Neural cell (in vitro differentiated cells): ENCODE measurements at regions not wholly inside any gene's neighbourhood (a gene's known extent, or its start where the extent isn't known, plus 50 kb on each side); places are given as distances from the start of the nearest gene placed in this dataset.

Experiments
- H2AFZ ChIP-seq: fragments of 200-600, 300-800 bp; sonication (generic), shearing (Covaris generic); 2 replicates; pipeline ENCODE4 v1.6.0; 2014; ENCODE audit warnings: low read depth, mild to moderate bottlenecking, antibody characterized with exemption, low read length, moderate library complexity
- H3F3A ChIP-seq: fragments of 200-600 bp; shearing (Covaris generic); 2 replicates; pipeline ENCODE4 v1.6.1; 2016; ENCODE audit warnings: mild to moderate bottlenecking, moderate library complexity, mixed read lengths, antibody characterized with exemption, low read length; ENCODE audit not compliant: insufficient read depth, poor library complexity, severe bottlenecking
- H3K27ac ChIP-seq: fragments of 200-600, 300-800 bp; sonication (generic), shearing (Covaris generic); 2 replicates; pipeline ENCODE4 v1.5.1; 2014; ENCODE audit warnings: mild to moderate bottlenecking, low read length, moderate library complexity
- H3K27me3 ChIP-seq: fragments of 300-800, 200-600 bp; sonication (generic), shearing (Covaris generic); 2 replicates; pipeline ENCODE4 v1.6.0; 2014; ENCODE audit warnings: mild to moderate bottlenecking, low read depth, low read length, moderate library complexity; ENCODE audit not compliant: insufficient read depth
- H3K36me3 ChIP-seq: fragments of 300-800, 200-600 bp; sonication (generic), shearing (Covaris generic); 2 replicates; pipeline ENCODE4 v1.5.1; 2014; ENCODE audit warnings: mild to moderate bottlenecking, antibody characterized with exemption, low read length, moderate library complexity; ENCODE audit not compliant: insufficient read depth
- H3K4me2 ChIP-seq: fragments of 300-800, 200-600 bp; sonication (generic), shearing (Covaris generic); 2 replicates; pipeline ENCODE4 v1.6.0; 2014; ENCODE audit warnings: mild to moderate bottlenecking, low read length
- H3K4me3 ChIP-seq: fragments of 300-800, 200-600 bp; sonication (generic), shearing (Covaris generic); 2 replicates; pipeline ENCODE4 v1.5.1; 2014; ENCODE audit warnings: mild to moderate bottlenecking, low read length, moderate library complexity
- H3K79me2 ChIP-seq: fragments of 200-600 bp; shearing (Covaris generic); replicated peaks from 2 replicates; pipeline ENCODE4 v1.6.0; 2014; ENCODE audit warnings: mild to moderate bottlenecking, low read length, moderate library complexity; ENCODE audit not compliant: insufficient read depth
- H3K9ac ChIP-seq: fragments of 300-800, 200-600 bp; sonication (generic), shearing (Covaris generic); 2 replicates; pipeline ENCODE4 v1.6.1; 2016; ENCODE audit warnings: mild to moderate bottlenecking, low read length, mixed read lengths
- H3K9me2 ChIP-seq: fragments of 200-600 bp; shearing (Covaris generic); 2 replicates; pipeline ENCODE4 v1.6.1; 2016; ENCODE audit warnings: mild to moderate bottlenecking, low read length, mixed read lengths; ENCODE audit not compliant: insufficient read depth
- H3K9me3 ChIP-seq: fragments of 200-600, 300-800 bp; sonication (generic), shearing (Covaris generic); 2 replicates; pipeline ENCODE4 v1.6.1; 2016; ENCODE audit warnings: mild to moderate bottlenecking, mixed run types, low read length, moderate library complexity, mixed read lengths
- H4K20me1 ChIP-seq: fragments of 200-600 bp; shearing (Covaris generic); 2 replicates; pipeline ENCODE4 v1.6.1; 2016; ENCODE audit warnings: mild to moderate bottlenecking, mixed run types; ENCODE audit not compliant: insufficient read depth
- EP300 ChIP-seq: fragments of 450-650 bp; conservative IDR thresholded peaks from 2 replicates; pipeline ENCODE4 v1.6.1; 2014; ENCODE audit warnings: antibody characterized with exemption, mild to moderate bottlenecking, moderate library complexity; ENCODE audit not compliant: poor library complexity, severe bottlenecking
- EZH2 ChIP-seq: fragments of 200-600, 300-800 bp; shearing (Covaris generic), sonication (generic); IDR thresholded peaks from 2 replicates; pipeline ENCODE4 v1.6.1; 2014; ENCODE audit warnings: antibody characterized with exemption, low read length, borderline replicate concordance, mild to moderate bottlenecking; ENCODE audit not compliant: insufficient read depth, poor library complexity, severe bottlenecking
- MXI1 ChIP-seq: fragments of 450-650 bp; conservative IDR thresholded peaks from 2 replicates; pipeline ENCODE4 v1.6.1; 2014; ENCODE audit warnings: antibody characterized with exemption, mild to moderate bottlenecking; ENCODE audit not compliant: poor library complexity, severe bottlenecking
- POLR2AphosphoS5 ChIP-seq: IDR thresholded peaks from 2 replicates; pipeline ENCODE4 v1.6.1; 2012
- RAD21 ChIP-seq: fragments of 450-650 bp; conservative IDR thresholded peaks from 2 replicates; pipeline ENCODE4 v1.6.1; 2014; ENCODE audit warnings: antibody characterized with exemption, mild to moderate bottlenecking, moderate library complexity
- SMC3 ChIP-seq: fragments of 450-650 bp; conservative IDR thresholded peaks from 2 replicates; pipeline ENCODE4 v1.6.1; 2014; ENCODE audit warnings: antibody characterized with exemption, mild to moderate bottlenecking, moderate library complexity; ENCODE audit not compliant: poor library complexity
- TAF1 ChIP-seq: IDR thresholded peaks from 2 replicates; pipeline ENCODE4 v1.6.1; 2012; ENCODE audit warnings: low read depth
- TF ChIP-seq, protein P1 (sequence below): fragments of 450-650 bp; IDR thresholded peaks from 2 replicates; pipeline ENCODE4 v1.5.1; 2014; ENCODE audit warnings: antibody characterized with exemption, mild to moderate bottlenecking, moderate library complexity; ENCODE audit not compliant: poor library complexity, severe bottlenecking
- TF ChIP-seq, protein P2 (sequence below): IDR thresholded peaks from 2 replicates; pipeline ENCODE4 v1.6.1; 2012; ENCODE audit warnings: borderline replicate concordance

DNA sequence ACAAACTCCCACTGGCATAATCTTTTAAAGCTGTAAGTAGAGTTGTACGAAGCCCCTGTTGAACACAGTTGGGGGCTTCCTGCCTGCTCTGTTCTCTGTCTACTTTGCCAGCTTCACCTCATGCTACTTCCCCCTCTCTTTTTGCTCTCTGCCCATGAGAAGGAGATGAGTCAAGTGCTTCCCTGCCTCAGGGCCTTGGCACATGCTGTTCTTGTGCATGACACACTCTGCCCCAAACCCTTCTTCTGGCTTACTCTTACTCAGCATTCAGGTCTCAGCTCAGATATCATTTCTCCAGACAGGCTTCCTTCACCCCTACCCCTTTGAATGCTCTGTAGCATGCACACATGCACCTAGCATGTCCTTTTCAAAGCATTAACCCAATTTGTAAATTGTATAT is 208.8 kb downstream of the FOXD2 start:
- no peaks in the 10 kb centered on the region for H3K79me2 ChIP-seq
- H3K9me2 ChIP-seq = no peaks in the 10 kb centered on the region
- no peak overlapping the region for H3K27ac ChIP-seq
- H3K36me3 ChIP-seq = no peaks in the 10 kb centered on the region
- no peak overlapping the region for H3K4me2 ChIP-seq
- H3F3A ChIP-seq = no peaks in the 10 kb centered on the region
- H3K9me3 ChIP-seq = no peaks in the 10 kb centered on the region
- H2AFZ ChIP-seq = no peak overlapping the region
- H4K20me1 ChIP-seq = no peaks in the 10 kb centered on the region
- no peaks in the 10 kb centered on the region for H3K27me3 ChIP-seq
- TF ChIP-seq, protein P1, sequence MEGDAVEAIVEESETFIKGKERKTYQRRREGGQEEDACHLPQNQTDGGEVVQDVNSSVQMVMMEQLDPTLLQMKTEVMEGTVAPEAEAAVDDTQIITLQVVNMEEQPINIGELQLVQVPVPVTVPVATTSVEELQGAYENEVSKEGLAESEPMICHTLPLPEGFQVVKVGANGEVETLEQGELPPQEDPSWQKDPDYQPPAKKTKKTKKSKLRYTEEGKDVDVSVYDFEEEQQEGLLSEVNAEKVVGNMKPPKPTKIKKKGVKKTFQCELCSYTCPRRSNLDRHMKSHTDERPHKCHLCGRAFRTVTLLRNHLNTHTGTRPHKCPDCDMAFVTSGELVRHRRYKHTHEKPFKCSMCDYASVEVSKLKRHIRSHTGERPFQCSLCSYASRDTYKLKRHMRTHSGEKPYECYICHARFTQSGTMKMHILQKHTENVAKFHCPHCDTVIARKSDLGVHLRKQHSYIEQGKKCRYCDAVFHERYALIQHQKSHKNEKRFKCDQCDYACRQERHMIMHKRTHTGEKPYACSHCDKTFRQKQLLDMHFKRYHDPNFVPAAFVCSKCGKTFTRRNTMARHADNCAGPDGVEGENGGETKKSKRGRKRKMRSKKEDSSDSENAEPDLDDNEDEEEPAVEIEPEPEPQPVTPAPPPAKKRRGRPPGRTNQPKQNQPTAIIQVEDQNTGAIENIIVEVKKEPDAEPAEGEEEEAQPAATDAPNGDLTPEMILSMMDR = no peak
- TF ChIP-seq, protein P2, sequence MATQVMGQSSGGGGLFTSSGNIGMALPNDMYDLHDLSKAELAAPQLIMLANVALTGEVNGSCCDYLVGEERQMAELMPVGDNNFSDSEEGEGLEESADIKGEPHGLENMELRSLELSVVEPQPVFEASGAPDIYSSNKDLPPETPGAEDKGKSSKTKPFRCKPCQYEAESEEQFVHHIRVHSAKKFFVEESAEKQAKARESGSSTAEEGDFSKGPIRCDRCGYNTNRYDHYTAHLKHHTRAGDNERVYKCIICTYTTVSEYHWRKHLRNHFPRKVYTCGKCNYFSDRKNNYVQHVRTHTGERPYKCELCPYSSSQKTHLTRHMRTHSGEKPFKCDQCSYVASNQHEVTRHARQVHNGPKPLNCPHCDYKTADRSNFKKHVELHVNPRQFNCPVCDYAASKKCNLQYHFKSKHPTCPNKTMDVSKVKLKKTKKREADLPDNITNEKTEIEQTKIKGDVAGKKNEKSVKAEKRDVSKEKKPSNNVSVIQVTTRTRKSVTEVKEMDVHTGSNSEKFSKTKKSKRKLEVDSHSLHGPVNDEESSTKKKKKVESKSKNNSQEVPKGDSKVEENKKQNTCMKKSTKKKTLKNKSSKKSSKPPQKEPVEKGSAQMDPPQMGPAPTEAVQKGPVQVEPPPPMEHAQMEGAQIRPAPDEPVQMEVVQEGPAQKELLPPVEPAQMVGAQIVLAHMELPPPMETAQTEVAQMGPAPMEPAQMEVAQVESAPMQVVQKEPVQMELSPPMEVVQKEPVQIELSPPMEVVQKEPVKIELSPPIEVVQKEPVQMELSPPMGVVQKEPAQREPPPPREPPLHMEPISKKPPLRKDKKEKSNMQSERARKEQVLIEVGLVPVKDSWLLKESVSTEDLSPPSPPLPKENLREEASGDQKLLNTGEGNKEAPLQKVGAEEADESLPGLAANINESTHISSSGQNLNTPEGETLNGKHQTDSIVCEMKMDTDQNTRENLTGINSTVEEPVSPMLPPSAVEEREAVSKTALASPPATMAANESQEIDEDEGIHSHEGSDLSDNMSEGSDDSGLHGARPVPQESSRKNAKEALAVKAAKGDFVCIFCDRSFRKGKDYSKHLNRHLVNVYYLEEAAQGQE = no peak
- no peak for TF ChIP-seq TAF1
- no peak for TF ChIP-seq EP300
- no peak for TF ChIP-seq SMC3
- no peak for TF ChIP-seq EZH2
- TF ChIP-seq RAD21 = no peak
- no peak overlapping the region for H3K4me3 ChIP-seq
- no peak overlapping the region for H3K9ac ChIP-seq

DNA sequence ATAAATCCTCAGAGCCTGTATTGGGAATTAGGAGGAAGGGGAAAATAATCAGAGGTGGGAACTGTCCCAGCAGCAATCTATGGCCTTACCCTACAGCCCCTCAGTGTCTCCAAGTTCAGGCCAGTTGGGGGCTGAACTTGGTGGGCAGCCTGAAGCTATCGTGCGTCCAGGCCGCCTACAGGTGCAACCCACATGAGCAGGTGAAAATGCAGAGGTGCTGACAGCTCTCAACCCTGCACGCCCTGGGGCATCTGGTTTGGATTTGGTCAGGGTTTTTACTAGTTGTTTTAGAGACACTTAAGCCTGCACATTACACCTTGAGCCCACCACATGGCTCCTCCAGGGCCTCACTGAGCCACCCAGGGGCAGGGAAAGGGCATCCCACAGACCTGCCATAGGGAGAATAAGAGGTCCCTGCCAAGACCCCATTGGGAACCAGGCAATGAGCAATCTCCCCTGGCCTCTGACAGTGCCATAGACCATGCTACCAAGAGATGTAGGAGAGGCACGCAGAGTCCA is 209.5 kb downstream of the FOXD2 start:
- Histone ChIP-seq H3K4me3 (no peak overlapping the region), H3K9me3 (no peaks in the 10 kb centered on the region), H3K9ac (no peak overlapping the region), H4K20me1 (no peaks in the 10 kb centered on the region), H3K36me3 (no peaks in the 10 kb centered on the region), H3K27ac (no peak overlapping the region), H3F3A (no peaks in the 10 kb centered on the region), H3K4me2 (no peak overlapping the region), H2AFZ (no peak overlapping the region), H3K79me2 (no peaks in the 10 kb centered on the region), H3K9me2 (no peaks in the 10 kb centered on the region), H3K27me3 (no peaks in the 10 kb centered on the region)
- TF ChIP-seq POLR2AphosphoS5 (no peak), EZH2 (no peak), RAD21 (no peak), EP300 (no peak), SMC3 (no peak), MXI1 (no peak)
- TF ChIP-seq, protein P1 = no peak
- TF ChIP-seq, protein P2 = no peak
